ENCODE measurements at regions not wholly inside any gene's neighbourhood (a gene's known extent, or its start where the extent isn't known, plus 50 kb on each side); places are given as distances from the start of the nearest gene placed in this dataset.

DNA sequence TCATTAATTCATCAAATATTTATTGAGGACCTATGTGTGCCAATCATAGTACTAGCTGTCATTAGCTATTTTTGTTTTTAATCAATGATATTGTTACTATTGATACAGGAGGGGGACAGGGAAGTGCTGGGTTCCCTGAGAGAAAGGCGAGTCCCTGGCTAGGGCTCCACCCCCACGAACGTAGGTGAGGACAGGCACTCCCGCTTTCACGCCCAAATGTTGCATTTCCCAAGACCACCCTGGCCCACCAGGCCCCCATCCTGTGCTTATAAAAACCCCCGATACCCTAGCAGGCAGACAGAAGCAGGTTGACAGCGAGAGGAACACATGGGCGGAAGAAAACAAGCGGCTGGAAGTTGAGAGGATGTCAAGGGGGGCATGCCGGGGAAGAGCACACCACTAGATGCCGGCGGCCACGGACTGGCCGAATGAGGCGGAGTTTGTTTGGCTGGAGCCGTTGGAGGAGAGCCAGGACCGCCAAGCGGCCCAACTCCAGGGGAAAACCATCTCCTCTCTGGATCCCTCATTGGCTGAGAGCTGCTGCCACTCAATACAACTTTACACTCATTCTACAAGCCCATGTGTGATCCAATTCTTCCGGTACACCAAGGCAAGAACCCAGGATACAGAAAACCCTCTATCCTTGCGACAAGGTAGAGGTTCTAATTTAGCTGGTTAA, 798.7 kb upstream of the SEMA6D start:
- TF ChIP-seq POLR2AphosphoS5 (IDR thresholded peaks at IDR 0.05; ENCODE audit: low read depth, low read length) (no peak), SIN3A (IDR thresholded peaks at IDR 0.05; ENCODE audit: borderline replicate concordance, insufficient read depth, low read length) (no peak)
- TF ChIP-seq, protein P1, sequence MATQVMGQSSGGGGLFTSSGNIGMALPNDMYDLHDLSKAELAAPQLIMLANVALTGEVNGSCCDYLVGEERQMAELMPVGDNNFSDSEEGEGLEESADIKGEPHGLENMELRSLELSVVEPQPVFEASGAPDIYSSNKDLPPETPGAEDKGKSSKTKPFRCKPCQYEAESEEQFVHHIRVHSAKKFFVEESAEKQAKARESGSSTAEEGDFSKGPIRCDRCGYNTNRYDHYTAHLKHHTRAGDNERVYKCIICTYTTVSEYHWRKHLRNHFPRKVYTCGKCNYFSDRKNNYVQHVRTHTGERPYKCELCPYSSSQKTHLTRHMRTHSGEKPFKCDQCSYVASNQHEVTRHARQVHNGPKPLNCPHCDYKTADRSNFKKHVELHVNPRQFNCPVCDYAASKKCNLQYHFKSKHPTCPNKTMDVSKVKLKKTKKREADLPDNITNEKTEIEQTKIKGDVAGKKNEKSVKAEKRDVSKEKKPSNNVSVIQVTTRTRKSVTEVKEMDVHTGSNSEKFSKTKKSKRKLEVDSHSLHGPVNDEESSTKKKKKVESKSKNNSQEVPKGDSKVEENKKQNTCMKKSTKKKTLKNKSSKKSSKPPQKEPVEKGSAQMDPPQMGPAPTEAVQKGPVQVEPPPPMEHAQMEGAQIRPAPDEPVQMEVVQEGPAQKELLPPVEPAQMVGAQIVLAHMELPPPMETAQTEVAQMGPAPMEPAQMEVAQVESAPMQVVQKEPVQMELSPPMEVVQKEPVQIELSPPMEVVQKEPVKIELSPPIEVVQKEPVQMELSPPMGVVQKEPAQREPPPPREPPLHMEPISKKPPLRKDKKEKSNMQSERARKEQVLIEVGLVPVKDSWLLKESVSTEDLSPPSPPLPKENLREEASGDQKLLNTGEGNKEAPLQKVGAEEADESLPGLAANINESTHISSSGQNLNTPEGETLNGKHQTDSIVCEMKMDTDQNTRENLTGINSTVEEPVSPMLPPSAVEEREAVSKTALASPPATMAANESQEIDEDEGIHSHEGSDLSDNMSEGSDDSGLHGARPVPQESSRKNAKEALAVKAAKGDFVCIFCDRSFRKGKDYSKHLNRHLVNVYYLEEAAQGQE (IDR thresholded peaks at IDR 0.05; ENCODE audit: insufficient read depth in 1 of 2, low read depth in 2 of 2, low read length in 2 of 2), result no peak
